ENCODE measurements at regions not wholly inside any gene's neighbourhood (a gene's known extent, or its start where the extent isn't known, plus 50 kb on each side); places are given as distances from the start of the nearest gene placed in this dataset.
A peak's percentile ranks its signal among the peaks of the same experiment; 100 is the strongest.
"Not testable (repeated sequence)": the region's sequence is repeated elsewhere in the genome, so short reads cannot be mapped to it uniquely, and the experiment has no call there.

GRCh38 chr10:108970016-108970415 lies 953.3 kb downstream of the XPNPEP1 start:
- peak; percentile 38 for DNase-seq (ENCODE audit: low read depth)

GRCh38 chr10:108966411-108966810 lies 956.9 kb downstream of the XPNPEP1 start:
- DNase-seq (ENCODE audit: low read depth): no peak

- DNase-seq (ENCODE audit: low read depth): no peak
Observed at GRCh38 chr10:108966005-108966404, 957.3 kb downstream of the XPNPEP1 start.

- DNase-seq (ENCODE audit: low read depth): no peak
Observed at GRCh38 chr10:108962172-108962571, 961.1 kb downstream of the XPNPEP1 start.

GRCh38 chr10:108957681-108958080 lies 965.6 kb downstream of the XPNPEP1 start:
- DNase-seq (ENCODE audit: low read depth): no peak

- DNase-seq (ENCODE audit: low read depth): no peak
Observed at GRCh38 chr10:108956149-108956548, 967.2 kb downstream of the XPNPEP1 start.

- not testable (repeated sequence) for DNase-seq (ENCODE audit: low read depth)
Observed at GRCh38 chr10:108920029-108920428, 1003.3 kb downstream of the XPNPEP1 start.

GRCh38 chr10:108913300-108913699 lies 1010.0 kb downstream of the XPNPEP1 start:
- no peak for DNase-seq (ENCODE audit: low read depth)

GRCh38 chr10:108911814-108912541 lies 1011.3 kb downstream of the XPNPEP1 start:
- peak; percentile 68 for DNase-seq (ENCODE audit: low read depth)

- DNase-seq (ENCODE audit: low read depth): no peak
Observed at GRCh38 chr10:108908096-108908495, 1015.2 kb downstream of the XPNPEP1 start.

GRCh38 chr10:108905821-108906220 lies 1017.5 kb downstream of the XPNPEP1 start:
- no peak for DNase-seq (ENCODE audit: low read depth)

- DNase-seq (ENCODE audit: low read depth): no peak
Observed at GRCh38 chr10:108905171-108905570, 1018.1 kb downstream of the XPNPEP1 start.

- peak; percentile 4 for DNase-seq (ENCODE audit: low read depth)
Observed at GRCh38 chr10:108904163-108904838, 1019.0 kb downstream of the XPNPEP1 start.

GRCh38 chr10:108902619-108903285 lies 1020.6 kb downstream of the XPNPEP1 start:
- DNase-seq (ENCODE audit: low read depth): no peak

- DNase-seq (ENCODE audit: low read depth): peak; percentile 30
Observed at GRCh38 chr10:108901781-108902618, 1021.3 kb downstream of the XPNPEP1 start.

GRCh38 chr10:108899670-108900069 lies 1023.6 kb downstream of the XPNPEP1 start:
- DNase-seq (ENCODE audit: low read depth): no peak

GRCh38 chr10:108894402-108895301 lies 1028.7 kb downstream of the XPNPEP1 start:
- no peak for DNase-seq (ENCODE audit: low read depth)

GRCh38 chr10:108877095-108877561 lies 1046.2 kb downstream of the XPNPEP1 start:
- DNase-seq (ENCODE audit: low read depth): peak; percentile 42

- no peak for DNase-seq (ENCODE audit: low read depth)
Observed at GRCh38 chr10:108872854-108873253, 1050.5 kb downstream of the XPNPEP1 start.

- no peak for DNase-seq (ENCODE audit: low read depth)
Observed at GRCh38 chr10:108868881-108869280, 1054.4 kb downstream of the XPNPEP1 start.

Data from EH (cell line).